ENCODE measurements at regions not wholly inside any gene's neighbourhood (a gene's known extent, or its start where the extent isn't known, plus 50 kb on each side); places are given as distances from the start of the nearest gene placed in this dataset.

DNA sequence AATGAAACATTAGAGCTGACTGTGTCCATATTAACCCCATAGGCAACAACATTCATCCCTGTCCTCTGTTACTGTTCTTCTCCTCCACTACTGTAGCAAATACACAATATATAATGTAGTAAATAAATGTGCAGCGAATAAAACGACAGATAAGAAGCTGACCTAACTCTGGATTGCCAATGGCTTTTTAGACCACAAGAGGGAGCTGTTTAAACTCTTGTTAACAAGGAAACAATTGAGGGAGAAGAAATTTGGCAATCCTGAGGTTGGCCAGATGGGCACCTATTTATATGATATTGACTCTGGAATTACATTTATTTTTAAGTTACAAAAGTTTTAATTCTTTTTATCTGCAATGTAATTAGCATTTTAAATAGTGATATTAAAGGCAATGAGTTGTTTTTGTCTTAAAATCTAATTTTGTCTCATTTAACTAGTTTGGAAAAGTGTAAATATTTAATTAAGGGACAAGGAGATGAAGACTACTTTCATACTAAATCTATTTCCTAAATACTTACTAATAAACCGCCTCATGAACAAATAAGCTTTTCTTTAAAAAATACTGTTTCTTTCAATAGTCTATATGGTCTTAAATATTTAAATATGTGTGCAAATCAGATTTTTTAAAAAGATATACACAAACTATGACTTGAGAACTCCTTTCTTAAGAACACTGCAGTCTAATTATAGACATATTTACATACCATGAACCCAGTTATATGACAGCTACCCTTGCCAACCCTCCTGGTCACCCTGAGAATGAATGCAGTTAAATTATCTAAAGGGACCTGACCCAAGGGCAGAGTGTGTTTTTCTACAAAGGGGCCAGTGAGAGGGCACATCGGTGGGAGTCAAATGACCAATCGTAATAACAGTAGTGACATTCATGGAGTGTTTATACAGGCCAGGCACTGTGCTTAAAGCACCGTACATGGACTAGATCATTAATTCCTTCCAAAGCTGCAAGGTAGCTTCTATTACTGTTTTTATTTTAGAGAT lies 52.9 kb upstream of the HPF1 start:
- peak; percentile 43 for DNase-seq (ENCODE audit: low read depth)

DNA sequence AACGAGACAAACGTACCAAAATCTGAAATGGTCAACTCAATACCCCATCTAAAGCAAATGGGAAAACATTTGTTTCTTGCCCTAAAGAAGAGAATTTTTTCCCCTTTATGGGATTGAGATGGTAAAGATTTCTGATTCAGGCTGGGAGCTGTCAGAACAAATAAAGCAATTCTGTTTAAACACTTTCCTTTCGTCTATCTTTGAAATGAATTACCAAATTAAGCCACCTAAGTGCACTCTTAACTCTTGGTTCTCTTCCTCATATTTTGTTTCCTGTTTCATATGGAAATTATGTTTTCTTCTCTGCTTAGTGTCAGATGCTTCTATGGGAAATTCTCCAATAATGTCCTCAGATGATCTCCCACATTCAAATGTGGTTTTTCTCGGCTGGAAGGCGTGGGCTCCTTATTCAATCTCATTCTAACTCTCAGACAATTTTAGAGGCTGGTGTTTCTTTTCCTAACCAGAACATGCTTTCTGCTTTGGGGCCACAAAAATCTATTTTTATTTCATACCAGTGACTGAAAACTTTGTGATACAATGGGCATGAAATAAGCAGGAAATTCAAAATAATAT lies 50.3 kb upstream of the HPF1 start:
- no peak for DNase-seq (ENCODE audit: low read depth)

Data from forelimb muscle (tissue), 1 donor.